GM10266 (cell line): ENCODE measurements at regions not wholly inside any gene's neighbourhood (a gene's known extent, or its start where the extent isn't known, plus 50 kb on each side); places are given as distances from the start of the nearest gene placed in this dataset.

Experiments used
- DNase-seq: peaks from one replicate; pipeline ENCODE4 v3.0.0; 2012; ENCODE audit errors: extremely low spot score
- CTCF ChIP-seq: IDR thresholded peaks from 2 replicates; pipeline ENCODE4 v1.5.1; 2012; ENCODE audit warnings: mild to moderate bottlenecking, low read depth; ENCODE audit not compliant: control insufficient read depth, insufficient read depth; ENCODE audit errors: missing control alignments

GRCh38 chr17:83152745-83153611 lies 73.6 kb downstream of the METRNL start:
- no peak for DNase-seq

DNA sequence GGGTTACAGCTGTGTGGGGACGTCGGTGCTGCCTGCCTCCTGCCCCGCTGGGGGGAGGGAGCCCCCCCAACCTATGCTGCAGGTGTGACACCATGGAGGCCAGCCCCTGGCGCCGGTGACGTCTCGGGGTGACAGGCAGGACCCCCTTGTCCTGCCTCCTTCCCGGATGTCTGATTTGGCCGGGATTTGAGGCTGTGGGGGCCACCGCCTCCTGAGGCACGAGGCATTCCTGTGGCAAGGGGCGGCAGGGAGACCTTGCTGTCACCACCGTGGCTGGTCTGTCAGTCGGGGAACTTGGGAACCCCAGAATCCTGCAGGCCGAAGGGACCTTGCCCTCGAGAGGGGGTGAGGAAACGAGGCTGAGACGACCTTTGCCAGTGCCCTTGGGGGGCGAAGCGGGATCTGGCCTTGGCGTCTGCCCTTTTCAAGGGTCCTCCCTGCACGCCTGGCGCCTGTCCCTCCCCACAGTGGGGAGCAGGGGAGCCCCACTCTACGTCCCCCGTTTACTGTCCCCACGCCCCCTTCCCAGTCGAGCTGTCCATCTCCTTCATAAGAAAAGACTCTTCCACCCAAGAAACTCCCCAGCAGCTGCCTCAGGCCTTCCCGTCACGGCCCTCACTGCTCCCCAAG lies 74.4 kb downstream of the METRNL start:
- DNase-seq, result no peak
- no peak for TF ChIP-seq CTCF

More at GRCh38 chr17:83152745-83153611, 73.6 kb downstream of the METRNL start:
- no peak for TF ChIP-seq CTCF

DNA sequence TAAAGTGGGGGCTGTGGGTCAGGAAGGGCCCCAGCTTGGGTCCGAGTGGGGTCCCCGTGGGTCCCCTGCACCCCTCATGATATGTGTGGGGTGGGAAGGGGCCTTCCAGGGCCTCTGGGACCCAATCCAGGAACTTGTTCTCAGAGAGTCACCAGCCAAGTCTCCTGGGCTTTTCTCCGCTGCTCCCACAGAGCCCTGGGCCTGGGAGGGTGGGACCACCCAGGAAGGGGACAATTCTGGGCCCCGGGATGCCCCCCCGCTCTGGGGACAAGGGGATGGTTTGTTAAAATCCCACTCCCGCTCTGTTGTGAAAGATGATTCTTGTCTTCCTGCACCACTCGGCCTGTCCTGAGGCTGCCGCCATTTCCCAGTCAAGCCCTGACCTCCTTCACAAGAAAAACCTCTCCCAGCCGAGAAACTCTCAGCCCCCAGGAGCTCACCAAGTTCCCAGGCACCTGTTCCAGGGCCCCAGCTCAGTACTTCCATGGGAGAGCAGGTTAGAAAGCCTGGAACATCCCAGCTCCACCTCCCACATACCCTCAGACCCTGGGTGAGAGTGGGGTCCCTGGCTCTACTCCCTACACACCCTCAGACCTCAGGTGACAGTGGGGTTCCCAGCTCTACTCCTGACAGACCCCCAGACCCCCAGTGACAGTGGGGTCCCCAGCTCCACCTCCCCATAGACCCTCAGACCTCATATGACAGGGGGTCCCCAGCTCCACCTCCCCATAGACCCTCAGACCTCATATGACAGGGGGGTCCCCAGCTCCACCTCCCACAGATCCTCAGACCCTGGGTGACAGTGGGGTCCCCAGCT lies 75.1 kb downstream of the METRNL start:
- no peak for TF ChIP-seq CTCF
- DNase-seq, result no peak

GRCh38 chr17:83155128-83156121 lies 76.0 kb downstream of the METRNL start:
- no peak for DNase-seq
- TF ChIP-seq CTCF, result no peak

GRCh38 chr17:83156408-83156807 lies 77.0 kb downstream of the METRNL start:
- TF ChIP-seq CTCF, result no peak
- DNase-seq, result no peak

DNA sequence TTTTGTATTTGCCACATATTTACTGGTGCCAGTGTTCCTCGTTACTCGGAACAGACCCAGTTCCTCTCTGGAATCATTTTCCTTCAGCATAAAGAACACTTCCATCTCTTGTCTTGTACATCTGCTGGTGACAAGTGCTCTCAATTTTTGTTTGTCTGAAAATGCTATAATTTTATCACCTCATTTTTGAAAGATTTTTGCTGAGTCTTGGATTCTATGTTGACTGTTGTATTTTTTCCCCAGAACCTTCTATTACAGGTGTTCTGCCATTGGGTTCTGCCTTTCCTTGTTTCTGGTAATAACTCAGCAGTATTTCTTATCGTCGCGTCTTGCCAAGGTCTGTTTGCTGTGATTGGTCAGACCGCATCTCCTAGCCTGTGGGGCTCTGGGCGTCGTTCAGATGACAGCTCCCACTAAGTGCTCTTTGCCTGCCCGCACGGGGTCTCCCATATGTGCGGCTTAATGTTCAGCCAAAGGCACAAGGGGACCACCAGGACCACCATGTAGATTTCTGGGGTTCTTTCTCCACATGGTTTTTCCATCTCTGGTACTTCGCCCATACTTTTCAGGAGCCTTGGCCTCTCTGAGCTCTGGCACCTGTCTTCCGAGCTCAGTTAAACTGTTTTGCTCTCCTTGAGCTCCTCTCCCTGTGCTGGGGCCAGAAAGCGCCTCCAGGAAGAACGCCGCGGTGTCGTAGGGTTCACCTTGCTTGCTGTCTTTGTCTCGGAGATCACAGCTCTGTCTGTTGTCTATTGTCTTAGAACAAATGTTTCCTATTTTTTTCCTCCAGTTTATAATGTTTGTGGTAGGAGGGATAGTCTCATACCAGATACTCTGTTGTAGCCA lies 80.0 kb downstream of the METRNL start:
- DNase-seq, result no peak
- TF ChIP-seq CTCF, result no peak
